Mesenchymal stem cell (in vitro differentiated cells and primary cell): ENCODE measurements at regions not wholly inside any gene's neighbourhood (a gene's known extent, or its start where the extent isn't known, plus 50 kb on each side); places are given as distances from the start of the nearest gene placed in this dataset.
"Not testable (repeated sequence)": the region's sequence is repeated elsewhere in the genome, so short reads cannot be mapped to it uniquely, and the experiment has no call there.

Experiments
- DNase-seq: peaks from one replicate; pipeline ENCODE4 v3.0.0-alpha.2; 2013
- H2AFZ ChIP-seq: one replicate; pipeline ENCODE4 v1.6.1; 2013; ENCODE audit warnings: low read depth, mild to moderate bottlenecking, control low read depth, inconsistent platforms, low read length, moderate library complexity
- H2AK5ac ChIP-seq: 2 replicates; pipeline ENCODE4 v1.6.1; 2013; ENCODE audit warnings: low read length, moderate library complexity, mild to moderate bottlenecking, inconsistent platforms; ENCODE audit not compliant: severe bottlenecking
- H2BK120ac ChIP-seq: one replicate; pipeline ENCODE4 v1.6.1; 2013; ENCODE audit warnings: low read depth, mild to moderate bottlenecking, inconsistent platforms, low read length, moderate library complexity
- H2BK12ac ChIP-seq, 2 experiments: one replicate each; pipeline ENCODE4 v1.6.1; 2013; ENCODE audit warnings: inconsistent platforms in 2 of 2, low read length in 2 of 2, mild to moderate bottlenecking in 2 of 2, moderate library complexity in 2 of 2, control low read depth in 1 of 2
- H2BK15ac ChIP-seq: one replicate; pipeline ENCODE4 v1.6.1; 2013; ENCODE audit warnings: mild to moderate bottlenecking, low read depth, inconsistent platforms; ENCODE audit not compliant: poor library complexity, severe bottlenecking
- H2BK5ac ChIP-seq: 2 replicates; pipeline ENCODE4 v1.6.1; 2013; ENCODE audit warnings: low read depth, mild to moderate bottlenecking, low read length, control low read depth, inconsistent platforms; ENCODE audit not compliant: poor library complexity, severe bottlenecking
- H3K14ac ChIP-seq, 2 experiments: one replicate each; pipeline ENCODE4 v1.6.1; 2013; ENCODE audit warnings: inconsistent platforms in 2 of 2, low read length in 2 of 2, control low read depth in 1 of 2, mild to moderate bottlenecking in 1 of 2, moderate library complexity in 1 of 2
- H3K18ac ChIP-seq, 2 experiments: one replicate each; pipeline ENCODE4 v1.6.1; 2013; ENCODE audit warnings: inconsistent platforms in 2 of 2, low read length in 2 of 2, control low read depth in 1 of 2, low read depth in 1 of 2, mild to moderate bottlenecking in 1 of 2
- H3K23ac ChIP-seq, 2 experiments: one replicate each; pipeline ENCODE4 v1.6.1; 2013; ENCODE audit warnings: inconsistent platforms in 2 of 2, low read length in 2 of 2, mild to moderate bottlenecking in 2 of 2, moderate library complexity in 2 of 2, control low read depth in 1 of 2
- H3K27ac ChIP-seq: 2 replicates; pipeline ENCODE4 v1.5.1; 2013; ENCODE audit warnings: mild to moderate bottlenecking, moderate library complexity, low read length, control low read depth, inconsistent platforms; ENCODE audit not compliant: poor library complexity, severe bottlenecking
- H3K27me3 ChIP-seq, 2 experiments: 2 replicates each; pipeline versions ENCODE4 v1.6.1 to v1.7.0; 2013; ENCODE audit warnings: low read length in 2 of 2, mild to moderate bottlenecking in 2 of 2, moderate library complexity in 2 of 2, control low read depth in 1 of 2, inconsistent platforms in 1 of 2; ENCODE audit not compliant: control insufficient read depth in 1 of 2, insufficient read depth in 1 of 2
- H3K36me3 ChIP-seq, 2 experiments: 2 replicates each; pipeline versions ENCODE4 v1.6.1 to v1.7.0; 2013; ENCODE audit warnings: low read length in 2 of 2, control low read depth in 1 of 2, inconsistent platforms in 1 of 2, low read depth in 1 of 2, mild to moderate bottlenecking in 1 of 2; ENCODE audit not compliant: insufficient read depth in 2 of 2, control insufficient read depth in 1 of 2
- H3K4ac ChIP-seq, 2 experiments: one replicate each; pipeline ENCODE4 v1.6.1; 2013; ENCODE audit warnings: inconsistent platforms in 2 of 2, low read length in 2 of 2, mild to moderate bottlenecking in 2 of 2, moderate library complexity in 2 of 2, control low read depth in 1 of 2, low read depth in 1 of 2
- H3K4me1 ChIP-seq: 2 replicates; pipeline ENCODE4 v1.6.1; 2013; ENCODE audit warnings: low read depth, low read length, control low read depth; ENCODE audit not compliant: control insufficient read depth, insufficient read depth
- H3K4me2 ChIP-seq: 2 replicates; pipeline ENCODE4 v1.6.1; 2013; ENCODE audit warnings: low read length, mild to moderate bottlenecking, inconsistent platforms; ENCODE audit not compliant: poor library complexity, severe bottlenecking
- H3K4me3 ChIP-seq, 2 experiments: 2 replicates each; pipeline versions ENCODE4 v1.5.1 to v1.7.0; 2013; ENCODE audit warnings: low read length in 2 of 2, mild to moderate bottlenecking in 2 of 2, control low read depth in 1 of 2, low read depth in 1 of 2; ENCODE audit not compliant: insufficient read depth in 1 of 2
- H3K79me1 ChIP-seq: replicated peaks from 2 replicates; pipeline ENCODE4 v1.6.1; 2013; ENCODE audit warnings: mild to moderate bottlenecking, control low read depth, low read length, inconsistent platforms; ENCODE audit not compliant: poor library complexity, severe bottlenecking
- H3K9ac ChIP-seq: 2 replicates; pipeline ENCODE4 v1.7.0; 2013; ENCODE audit warnings: mild to moderate bottlenecking, low read length, moderate library complexity
- H3K9me3 ChIP-seq: 2 replicates; pipeline ENCODE4 v1.7.0; 2013; ENCODE audit warnings: mild to moderate bottlenecking, low read length; ENCODE audit not compliant: control insufficient read depth
- H4K8ac ChIP-seq: one replicate; pipeline ENCODE4 v1.6.1; 2013; ENCODE audit warnings: inconsistent platforms, mild to moderate bottlenecking, low read length, moderate library complexity
- H4K91ac ChIP-seq: one replicate; pipeline ENCODE4 v1.6.1; 2013; ENCODE audit warnings: mild to moderate bottlenecking, low read length, inconsistent platforms
- WGBS: methylation state at CpG from one replicate; pipeline ENCODE4 v1.1.7; 2013; ENCODE audit warnings: mixed read lengths; 5-methylcytosine and 5-hydroxymethylcytosine counted together

DNA sequence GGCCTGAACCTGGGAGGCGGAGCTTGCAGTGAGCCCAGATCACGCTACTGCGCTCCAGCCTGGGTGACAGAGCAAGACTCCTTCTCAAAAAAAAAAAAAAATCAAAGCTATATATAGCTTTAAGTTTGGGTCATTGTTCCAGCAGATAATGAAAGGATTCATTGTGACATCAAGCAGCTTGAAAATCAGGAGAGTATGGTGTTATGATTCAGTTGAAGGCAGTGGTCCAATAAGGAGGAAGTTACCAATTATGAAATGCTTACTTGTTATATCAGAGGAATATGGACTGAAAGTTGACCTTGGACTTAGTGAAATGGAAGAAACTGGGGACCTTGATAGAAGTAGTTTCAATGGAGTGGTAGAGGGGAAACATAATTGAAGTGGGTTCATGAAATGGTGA lies 140.4 kb upstream of the MAD2L1 start:
- Histone ChIP-seq H2AFZ (no peak overlapping the region), H3K27ac (no peak overlapping the region), H3K36me3 (no peaks in the 10 kb centered on the region), H2AK5ac (no peak overlapping the region), H4K91ac (no peak overlapping the region), H3K79me1 (no peaks in the 10 kb centered on the region), H2BK12ac (no peak overlapping the region), H3K4me2 (no peak overlapping the region), H3K4ac (no peak overlapping the region), H2BK5ac (no peak overlapping the region), H3K14ac (no peak overlapping the region), H3K9ac (no peak overlapping the region), H4K8ac (no peak overlapping the region), H2BK15ac (no peak overlapping the region), H3K4me3 (no peak overlapping the region), H2BK120ac (no peak overlapping the region), H3K23ac (no peak overlapping the region), H3K4me1 (no peaks in the 10 kb centered on the region), H3K18ac (no peak overlapping the region), H3K27me3 (no peaks in the 10 kb centered on the region), H3K9me3 (no peaks in the 10 kb centered on the region)
- WGBS = no CpG with 5 or more reads among the region's 3 CpGs
- DNase-seq = no peak

DNA sequence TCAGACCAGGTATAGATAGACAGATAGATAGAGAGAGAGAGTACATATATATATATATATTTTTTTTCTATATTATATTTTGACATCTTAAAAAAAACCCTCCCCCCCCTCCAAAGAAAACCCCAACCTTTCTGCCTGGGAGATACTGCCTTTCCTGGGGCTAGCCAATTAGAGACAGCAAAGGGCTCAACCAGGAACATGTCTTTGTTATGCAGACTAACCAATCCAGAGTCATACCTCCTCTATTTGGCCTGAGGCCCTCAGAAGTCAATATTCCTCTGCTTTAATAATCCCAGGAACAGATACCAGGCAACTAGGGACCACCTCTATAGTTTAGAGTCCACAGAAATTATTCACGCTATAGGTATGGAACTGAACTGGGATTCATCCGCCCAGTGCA lies 135.6 kb upstream of the MAD2L1 start:
- Histone ChIP-seq H3K4me3 (no peak overlapping the region), H2AK5ac (no peak overlapping the region), H3K23ac (no peak overlapping the region), H3K79me1 (no peaks in the 10 kb centered on the region), H2BK120ac (no peak overlapping the region), H3K36me3 (no peaks in the 10 kb centered on the region), H3K18ac (no peak overlapping the region), H2AFZ (no peak overlapping the region), H4K8ac (no peak overlapping the region), H3K27me3 (no peaks in the 10 kb centered on the region), H2BK15ac (no peak overlapping the region), H2BK5ac (no peak overlapping the region), H4K91ac (no peak overlapping the region), H3K4ac (no peak overlapping the region), H3K27ac (no peak overlapping the region), H3K9ac (no peak overlapping the region), H3K4me1 (no peaks in the 10 kb centered on the region), H2BK12ac (no peak overlapping the region), H3K4me2 (no peak overlapping the region), H3K14ac (no peak overlapping the region), H3K9me3 (no peaks in the 10 kb centered on the region)
- over 99% methylated on average over 2 of the region's 2 CpGs for WGBS
- DNase-seq = no peak

- not testable (repeated sequence) for H2BK120ac ChIP-seq, H3K36me3 ChIP-seq, H3K4ac ChIP-seq, H3K4me1 ChIP-seq, H3K18ac ChIP-seq, H2AK5ac ChIP-seq, DNase-seq, H3K4me2 ChIP-seq, H3K79me1 ChIP-seq, H2BK15ac ChIP-seq, H3K14ac ChIP-seq, H3K9me3 ChIP-seq, H3K9ac ChIP-seq, H3K27me3 ChIP-seq, H4K91ac ChIP-seq, H3K4me3 ChIP-seq, H2BK5ac ChIP-seq, H3K23ac ChIP-seq, H2BK12ac ChIP-seq, H2AFZ ChIP-seq, H4K8ac ChIP-seq, H3K27ac ChIP-seq
- WGBS = 95% methylated on average over 2 of the region's 4 CpGs
Measured at GRCh38 chr4:120200573-120201110, 134.0 kb upstream of the MAD2L1 start.

DNA sequence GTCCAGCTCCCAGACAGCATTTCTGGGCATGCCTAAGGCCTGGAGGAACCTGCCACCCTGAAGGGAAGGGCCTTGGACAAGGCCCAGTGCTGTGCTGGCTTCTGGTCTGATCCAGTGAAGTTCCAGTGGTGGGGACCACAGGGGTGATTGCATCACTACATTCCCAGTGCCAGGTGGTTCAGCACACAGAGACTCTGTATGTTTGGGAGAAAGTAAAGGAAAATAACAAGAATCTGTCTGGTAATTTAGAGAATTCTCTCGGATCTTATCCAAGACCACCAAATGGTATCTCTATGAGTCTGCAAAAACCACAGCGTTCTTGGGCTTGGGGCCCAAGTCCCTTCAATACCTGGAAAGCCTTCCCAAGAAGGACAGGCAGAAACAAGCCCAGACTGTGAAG lies 131.8 kb upstream of the MAD2L1 start:
- Histone ChIP-seq H2AK5ac (no peak overlapping the region), H4K8ac (no peak overlapping the region), H3K18ac (no peak overlapping the region), H3K4me3 (no peak overlapping the region), H2BK5ac (no peak overlapping the region), H2AFZ (no peak overlapping the region), H3K27me3 (no peaks in the 10 kb centered on the region), H3K36me3 (no peaks in the 10 kb centered on the region), H3K9me3 (no peaks in the 10 kb centered on the region), H2BK120ac (no peak overlapping the region), H3K9ac (no peak overlapping the region), H2BK15ac (no peak overlapping the region), H3K4ac (no peak overlapping the region), H3K4me1 (no peaks in the 10 kb centered on the region), H3K14ac (no peak overlapping the region), H3K23ac (no peak overlapping the region), H4K91ac (no peak overlapping the region), H3K27ac (no peak overlapping the region), H3K4me2 (no peak overlapping the region), H2BK12ac (no peak overlapping the region), H3K79me1 (no peaks in the 10 kb centered on the region)
- no peak for DNase-seq
- WGBS = 96% methylated on average over 2 of the region's 2 CpGs
